Stimulated activated naive CD8-positive, alpha-beta T cell treated with anti-CD3 and anti-CD28 coated beads, Interleukin-15, Interleukin-2, amounts not matched to agents 100 ng/mL and 50 ng/mL, for 24 hours (primary cell): ENCODE measurements at regions not wholly inside any gene's neighbourhood (a gene's known extent, or its start where the extent isn't known, plus 50 kb on each side); places are given as distances from the start of the nearest gene placed in this dataset.
"Not testable (repeated sequence)": the region's sequence is repeated elsewhere in the genome, so short reads cannot be mapped to it uniquely, and the experiment has no call there.

Source experiments
- H3K27ac Mint-ChIP-seq: one replicate; pipeline ENCODE4 v1.8.0; 2021; ENCODE audit warnings: mild to moderate bottlenecking, mixed read lengths
- H3K27me3 Mint-ChIP-seq: one replicate; pipeline ENCODE4 v1.8.0; 2021; ENCODE audit warnings: mixed read lengths
- H3K36me3 Mint-ChIP-seq: one replicate; pipeline ENCODE4 v1.8.0; 2021; ENCODE audit warnings: low read depth, mixed read lengths
- H3K4me1 Mint-ChIP-seq: one replicate; pipeline ENCODE4 v1.8.0; 2021; ENCODE audit warnings: low read depth, mixed read lengths
- H3K4me3 Mint-ChIP-seq: one replicate; pipeline ENCODE4 v1.8.0; 2021; ENCODE audit warnings: mild to moderate bottlenecking, mixed read lengths
- H3K9me3 Mint-ChIP-seq: one replicate; pipeline ENCODE4 v1.8.0; 2021; ENCODE audit warnings: mixed read lengths

- Mint-ChIP-seq H3K36me3 (no peaks in the 10 kb centered on the region), H3K27me3 (no peaks in the 10 kb centered on the region), H3K9me3 (peaks cover 3% of the 10 kb centered on the region), H3K27ac (no peak overlapping the region), H3K4me1 (no peaks in the 10 kb centered on the region), H3K4me3 (no peak overlapping the region)
These were observed 966.1 kb downstream of the SLC4A3 start for GRCh38 chr2:220593526-220593925.

GRCh38 chr2:220601674-220602073, 970.4 kb downstream of the EPHA4 start:
- Mint-ChIP-seq H3K9me3 (peaks cover 3% of the 10 kb centered on the region), H3K4me1 (no peaks in the 10 kb centered on the region), H3K27ac (no peak overlapping the region), H3K27me3 (no peaks in the 10 kb centered on the region), H3K36me3 (no peaks in the 10 kb centered on the region), H3K4me3 (no peak overlapping the region)

- not testable (repeated sequence) for H3K27me3 Mint-ChIP-seq, H3K4me3 Mint-ChIP-seq, H3K4me1 Mint-ChIP-seq, H3K27ac Mint-ChIP-seq, H3K9me3 Mint-ChIP-seq, H3K36me3 Mint-ChIP-seq
These were observed 959.1 kb downstream of the EPHA4 start for GRCh38 chr2:220613004-220613403.

DNA sequence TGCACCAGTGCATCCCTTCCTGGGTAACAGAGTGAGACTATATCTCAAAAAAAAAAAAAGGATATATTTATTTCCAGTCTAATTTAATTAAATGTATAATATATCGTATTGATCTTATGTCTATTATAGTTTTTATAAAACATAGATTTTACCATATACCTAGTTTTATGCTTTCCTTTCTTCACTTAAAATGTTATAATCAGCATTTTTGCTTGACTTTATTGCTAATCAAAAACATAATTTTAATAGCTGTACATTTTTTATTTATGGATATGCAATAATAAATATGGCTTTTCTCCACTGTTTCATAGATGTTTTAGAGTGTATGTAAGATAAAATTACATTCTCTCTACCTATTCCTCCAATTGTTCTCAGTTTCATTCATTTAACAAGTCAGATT, 958.0 kb downstream of the EPHA4 start:
- Mint-ChIP-seq H3K4me3 (no peak overlapping the region), H3K36me3 (no peaks in the 10 kb centered on the region), H3K4me1 (no peaks in the 10 kb centered on the region), H3K27me3 (no peaks in the 10 kb centered on the region), H3K9me3 (no peaks in the 10 kb centered on the region), H3K27ac (no peak overlapping the region)

DNA sequence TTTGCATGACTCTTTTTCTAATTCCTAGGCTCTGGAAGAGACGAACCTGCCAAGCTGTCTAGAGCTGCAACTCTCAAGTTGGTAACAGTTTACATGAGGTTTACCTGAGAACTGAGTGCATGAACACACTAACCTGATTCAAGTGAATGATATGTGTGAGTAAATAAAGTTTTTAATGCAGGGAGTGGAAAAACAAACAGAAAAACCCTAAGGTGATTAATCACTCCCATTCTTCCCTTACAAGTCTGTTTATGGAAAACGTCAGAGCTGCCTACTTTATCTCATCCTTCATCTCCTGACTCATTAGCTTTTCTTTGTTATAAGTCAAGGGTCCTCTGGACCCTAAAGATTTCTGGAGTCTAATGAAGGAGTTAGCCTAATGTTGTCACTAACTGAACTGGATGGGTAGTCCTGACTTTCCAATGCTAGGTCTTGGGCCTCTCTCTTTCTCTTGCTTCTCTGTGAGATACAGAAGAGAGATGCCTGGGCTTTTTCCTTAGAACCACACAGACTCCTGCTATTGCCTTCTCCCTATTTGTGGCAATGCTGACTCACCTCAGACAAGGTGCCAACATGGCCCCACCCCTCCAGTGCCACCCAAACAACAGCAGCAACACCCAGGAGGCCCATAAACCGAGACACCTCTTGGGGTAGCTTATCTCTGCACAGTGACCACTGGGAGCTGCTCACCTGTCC, 952.4 kb downstream of the EPHA4 start:
- no peak overlapping the region for H3K27ac Mint-ChIP-seq
- no peak overlapping the region for H3K4me3 Mint-ChIP-seq
- no peaks in the 10 kb centered on the region for H3K4me1 Mint-ChIP-seq
- peaks cover 8% of the 10 kb centered on the region for H3K9me3 Mint-ChIP-seq
- H3K27me3 Mint-ChIP-seq = peaks cover 7% of the 10 kb centered on the region
- no peaks in the 10 kb centered on the region for H3K36me3 Mint-ChIP-seq

DNA sequence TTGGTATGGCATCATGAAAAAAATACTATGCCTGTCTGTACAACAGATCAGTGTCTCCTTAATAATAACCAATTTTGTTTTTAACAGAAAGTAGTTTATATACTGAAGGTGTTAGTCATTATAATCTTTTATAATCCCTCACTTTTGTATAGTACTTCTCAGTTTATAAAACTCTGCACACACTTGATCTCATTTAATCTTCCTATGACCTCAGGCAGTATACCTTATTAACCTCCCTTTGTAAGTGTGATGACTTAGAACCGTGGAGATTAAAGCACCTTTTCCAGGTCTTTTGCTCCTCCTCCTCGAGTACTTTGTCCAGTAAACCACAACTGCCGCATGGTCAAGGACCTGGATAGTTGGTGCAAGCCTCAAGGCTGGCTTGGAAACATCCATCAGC, 945.5 kb downstream of the EPHA4 start:
- Mint-ChIP-seq H3K4me1 (no peaks in the 10 kb centered on the region), H3K27me3 (no peaks in the 10 kb centered on the region), H3K4me3 (no peak overlapping the region), H3K36me3 (no peaks in the 10 kb centered on the region), H3K27ac (no peak overlapping the region), H3K9me3 (no peaks in the 10 kb centered on the region)

DNA sequence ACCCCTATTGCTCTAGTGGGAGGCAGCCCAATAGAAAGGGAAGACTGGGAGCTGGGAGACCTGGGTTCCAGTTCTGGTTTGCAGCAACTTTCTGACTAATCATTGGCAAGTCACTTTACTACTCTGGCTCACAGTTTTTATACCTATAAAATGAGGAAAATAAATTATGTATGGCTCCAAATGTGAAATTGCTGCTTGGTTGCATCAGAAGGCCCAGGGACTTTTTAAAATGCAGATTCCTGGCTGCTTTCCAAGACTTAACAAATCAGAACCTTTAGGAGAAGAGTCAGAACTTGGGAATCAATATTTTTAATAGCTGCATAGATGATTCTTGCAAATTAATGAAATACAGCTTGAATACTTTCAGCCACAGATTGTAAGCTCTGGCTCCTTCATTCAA, 943.9 kb downstream of the EPHA4 start:
- Mint-ChIP-seq H3K9me3 (no peaks in the 10 kb centered on the region), H3K27ac (no peak overlapping the region), H3K4me1 (no peaks in the 10 kb centered on the region), H3K27me3 (no peaks in the 10 kb centered on the region), H3K36me3 (no peaks in the 10 kb centered on the region), H3K4me3 (no peak overlapping the region)

DNA sequence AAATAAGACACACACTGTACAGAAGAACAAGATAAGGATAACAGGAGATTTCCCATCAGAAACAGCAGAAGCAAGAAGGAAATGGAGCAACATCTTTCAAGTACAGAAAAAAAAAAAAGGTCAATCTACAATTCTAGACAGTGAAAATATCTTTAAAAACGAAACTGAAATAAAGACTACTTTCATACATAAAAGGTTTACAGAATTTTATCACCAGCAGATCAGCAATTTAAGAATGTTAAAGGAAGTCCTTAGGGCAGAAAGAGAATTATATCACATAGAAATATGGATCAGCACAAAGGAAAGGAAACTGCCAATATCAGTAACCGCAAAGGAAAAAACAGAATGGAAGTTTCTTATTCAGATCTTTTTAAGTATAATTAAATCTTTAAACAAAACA, 931.0 kb downstream of the EPHA4 start:
- H3K4me3 Mint-ChIP-seq = no peak overlapping the region

GRCh38 chr2:220646424-220646823, 925.7 kb downstream of the EPHA4 start:
- no peaks in the 10 kb centered on the region for H3K4me1 Mint-ChIP-seq
- H3K27me3 Mint-ChIP-seq = no peaks in the 10 kb centered on the region
- no peaks in the 10 kb centered on the region for H3K9me3 Mint-ChIP-seq
- H3K36me3 Mint-ChIP-seq = no peaks in the 10 kb centered on the region
- no peak overlapping the region for H3K27ac Mint-ChIP-seq
- no peak overlapping the region for H3K4me3 Mint-ChIP-seq

More for the DNA sequence above, 931.0 kb downstream of the EPHA4 start:
- Mint-ChIP-seq H3K27ac (no peak overlapping the region), H3K36me3 (no peaks in the 10 kb centered on the region), H3K9me3 (no peaks in the 10 kb centered on the region), H3K4me1 (no peaks in the 10 kb centered on the region), H3K27me3 (no peaks in the 10 kb centered on the region)

DNA sequence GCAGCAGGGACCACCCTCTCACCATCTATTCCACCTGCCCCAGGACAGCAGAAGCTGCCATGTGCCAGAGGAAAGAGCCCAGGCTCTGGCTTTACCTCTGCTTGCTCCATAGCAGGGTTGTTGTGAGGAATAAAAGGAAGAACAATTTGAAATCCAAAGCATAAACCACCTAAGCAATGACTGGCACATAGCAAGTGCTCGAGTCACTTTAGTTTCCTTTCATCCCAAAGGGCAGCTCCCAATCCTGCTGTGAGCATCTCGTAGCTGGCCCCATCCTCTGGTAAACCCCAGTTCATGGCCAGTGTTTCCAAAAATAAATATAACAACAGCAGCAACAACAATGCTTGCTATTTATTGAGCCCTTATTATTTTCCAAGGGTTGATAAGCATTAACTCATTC, 923.5 kb downstream of the EPHA4 start:
- no peaks in the 10 kb centered on the region for H3K4me1 Mint-ChIP-seq
- no peak overlapping the region for H3K4me3 Mint-ChIP-seq
- no peaks in the 10 kb centered on the region for H3K9me3 Mint-ChIP-seq
- no peaks in the 10 kb centered on the region for H3K27me3 Mint-ChIP-seq
- H3K27ac Mint-ChIP-seq = no peak overlapping the region
- H3K36me3 Mint-ChIP-seq = no peaks in the 10 kb centered on the region

DNA sequence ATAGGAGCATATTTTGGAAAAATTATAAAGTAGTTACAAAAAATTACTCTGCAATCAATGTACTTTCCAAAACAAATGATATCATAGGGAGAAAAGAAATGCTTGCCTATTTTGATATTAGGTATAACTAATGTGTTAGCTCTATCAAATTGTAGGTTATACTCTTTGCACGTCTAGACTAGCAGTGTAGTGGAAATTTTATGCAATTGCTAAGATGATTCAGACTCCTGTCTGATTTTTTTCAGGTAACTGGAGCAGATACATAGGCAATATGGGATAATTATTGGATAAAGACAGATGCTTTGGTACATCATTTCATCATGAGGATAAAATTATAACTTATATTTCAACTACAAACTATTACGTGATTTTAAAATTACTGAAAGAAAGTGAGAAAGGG, 918.3 kb downstream of the EPHA4 start:
- Mint-ChIP-seq H3K9me3 (no peaks in the 10 kb centered on the region), H3K4me1 (no peaks in the 10 kb centered on the region), H3K27me3 (no peaks in the 10 kb centered on the region), H3K36me3 (no peaks in the 10 kb centered on the region), H3K27ac (no peak overlapping the region), H3K4me3 (no peak overlapping the region)

- no peaks in the 10 kb centered on the region for H3K36me3 Mint-ChIP-seq
- H3K27ac Mint-ChIP-seq = no peak overlapping the region
- no peaks in the 10 kb centered on the region for H3K9me3 Mint-ChIP-seq
- no peak overlapping the region for H3K4me3 Mint-ChIP-seq
- H3K4me1 Mint-ChIP-seq = no peaks in the 10 kb centered on the region
- no peaks in the 10 kb centered on the region for H3K27me3 Mint-ChIP-seq
These were observed 917.8 kb downstream of the EPHA4 start for GRCh38 chr2:220654322-220654721.

DNA sequence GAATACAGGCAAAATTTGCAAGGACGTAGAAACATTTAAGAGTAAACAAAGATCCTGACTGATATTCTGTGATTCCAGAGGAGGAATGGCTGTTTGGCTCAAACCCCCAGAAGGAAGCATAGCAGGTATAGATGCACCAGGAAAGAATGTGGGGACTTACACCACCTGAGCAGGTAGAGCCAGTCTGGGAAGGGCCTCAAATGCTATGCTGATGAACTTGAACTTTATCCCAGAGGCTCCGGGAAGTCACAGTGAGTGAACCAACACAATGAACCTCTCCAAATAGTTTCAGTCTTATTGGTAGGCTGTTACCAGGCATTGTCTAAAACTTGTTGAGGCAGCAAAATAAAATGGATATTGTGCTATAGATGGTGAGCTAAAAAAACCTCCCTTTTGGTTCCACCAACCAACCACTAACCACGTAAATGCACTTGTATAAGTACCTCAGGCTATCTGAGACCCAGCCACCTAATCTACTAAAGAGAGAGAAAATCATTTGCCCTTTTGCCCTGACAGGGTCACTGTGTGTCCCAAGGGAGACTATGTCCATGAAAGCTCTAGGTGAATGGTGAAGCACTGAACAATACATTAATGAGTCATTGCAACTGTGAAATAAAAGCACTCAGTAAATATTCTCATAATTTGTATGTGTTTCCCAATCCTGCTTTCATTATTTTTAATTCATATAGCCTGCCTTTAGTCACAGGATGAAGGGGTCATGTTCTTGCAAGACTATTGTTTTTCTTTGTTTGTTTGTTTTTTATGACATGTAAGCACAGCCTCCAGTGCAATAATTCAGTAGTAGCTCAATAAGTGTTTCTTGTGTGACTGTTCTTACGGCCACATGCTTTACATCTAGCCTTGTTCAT, 911.6 kb downstream of the EPHA4 start:
- no peak overlapping the region for H3K27ac Mint-ChIP-seq
- no peak overlapping the region for H3K4me3 Mint-ChIP-seq
- H3K9me3 Mint-ChIP-seq = no peaks in the 10 kb centered on the region
- no peaks in the 10 kb centered on the region for H3K4me1 Mint-ChIP-seq
- H3K27me3 Mint-ChIP-seq = no peaks in the 10 kb centered on the region
- H3K36me3 Mint-ChIP-seq = no peaks in the 10 kb centered on the region

GRCh38 chr2:220662431-220662830, 909.7 kb downstream of the EPHA4 start:
- H3K27ac Mint-ChIP-seq = no peak overlapping the region
- no peaks in the 10 kb centered on the region for H3K9me3 Mint-ChIP-seq
- H3K27me3 Mint-ChIP-seq = no peaks in the 10 kb centered on the region

GRCh38 chr2:220663065-220663464, 909.0 kb downstream of the EPHA4 start:
- no peak overlapping the region for H3K4me3 Mint-ChIP-seq
- H3K4me1 Mint-ChIP-seq = no peaks in the 10 kb centered on the region
- H3K27me3 Mint-ChIP-seq = no peaks in the 10 kb centered on the region
- no peak overlapping the region for H3K27ac Mint-ChIP-seq
- H3K9me3 Mint-ChIP-seq = no peaks in the 10 kb centered on the region
- H3K36me3 Mint-ChIP-seq = no peaks in the 10 kb centered on the region

More at GRCh38 chr2:220662431-220662830, 909.7 kb downstream of the EPHA4 start:
- no peaks in the 10 kb centered on the region for H3K4me1 Mint-ChIP-seq
- no peak overlapping the region for H3K4me3 Mint-ChIP-seq
- H3K36me3 Mint-ChIP-seq = no peaks in the 10 kb centered on the region
